Osteoblast (primary cell): ENCODE measurements at regions not wholly inside any gene's neighbourhood (a gene's known extent, or its start where the extent isn't known, plus 50 kb on each side); places are given as distances from the start of the nearest gene placed in this dataset.

Experiments used
- DNase-seq: peaks from one replicate; pipeline ENCODE4 v3.0.0; 2011; ENCODE audit warnings: low spot score, mixed read lengths; ENCODE audit not compliant: insufficient read length; ENCODE audit errors: missing footprints
- H2AFZ ChIP-seq: 2 replicates; pipeline ENCODE4 v1.6.0; 2011; ENCODE audit warnings: mild to moderate bottlenecking, low read length
- H3K27ac ChIP-seq: 2 replicates; pipeline ENCODE4 v1.5.1; 2011; ENCODE audit warnings: mild to moderate bottlenecking, low read depth, low read length, moderate library complexity
- H3K27me3 ChIP-seq: 2 replicates; pipeline ENCODE4 v1.6.0; 2012; ENCODE audit warnings: mild to moderate bottlenecking, control low read depth, inconsistent platforms, low read length, moderate library complexity; ENCODE audit not compliant: insufficient read depth
- H3K36me3 ChIP-seq: 2 replicates; pipeline ENCODE4 v1.5.1; 2011; ENCODE audit warnings: mild to moderate bottlenecking, low read length, control low read depth, moderate library complexity; ENCODE audit not compliant: insufficient read depth
- H3K4me1 ChIP-seq: 2 replicates; pipeline ENCODE4 v1.5.1; 2011; ENCODE audit warnings: mild to moderate bottlenecking, low read length, control low read depth, moderate library complexity; ENCODE audit not compliant: insufficient read depth
- H3K4me2 ChIP-seq: 2 replicates; pipeline ENCODE4 v1.6.0; 2011; ENCODE audit warnings: mild to moderate bottlenecking, low read length; ENCODE audit not compliant: insufficient read depth
- H3K4me3 ChIP-seq: fragments of 200-600 bp; sonication (generic); 3 replicates; pipeline ENCODE4 v1.5.1; 2012; ENCODE audit warnings: mild to moderate bottlenecking, low read length, inconsistent platforms; ENCODE audit not compliant: insufficient read depth
- H3K79me2 ChIP-seq: 2 replicates; pipeline ENCODE4 v1.6.0; 2012; ENCODE audit warnings: mild to moderate bottlenecking, low read length, control low read depth, inconsistent platforms; ENCODE audit not compliant: insufficient read depth
- H3K9me3 ChIP-seq: 2 replicates; pipeline ENCODE4 v1.5.1; 2011; ENCODE audit warnings: low read depth, low read length, control low read depth
- H4K20me1 ChIP-seq: 2 replicates; pipeline ENCODE4 v1.6.0; 2012; ENCODE audit warnings: mild to moderate bottlenecking, low read length, control low read depth; ENCODE audit not compliant: insufficient read depth
- CTCF ChIP-seq: IDR thresholded peaks from 2 replicates; pipeline ENCODE4 v1.5.1; 2011; ENCODE audit warnings: mild to moderate bottlenecking, low read depth, low read length, moderate library complexity; ENCODE audit errors: extremely low read depth

DNA sequence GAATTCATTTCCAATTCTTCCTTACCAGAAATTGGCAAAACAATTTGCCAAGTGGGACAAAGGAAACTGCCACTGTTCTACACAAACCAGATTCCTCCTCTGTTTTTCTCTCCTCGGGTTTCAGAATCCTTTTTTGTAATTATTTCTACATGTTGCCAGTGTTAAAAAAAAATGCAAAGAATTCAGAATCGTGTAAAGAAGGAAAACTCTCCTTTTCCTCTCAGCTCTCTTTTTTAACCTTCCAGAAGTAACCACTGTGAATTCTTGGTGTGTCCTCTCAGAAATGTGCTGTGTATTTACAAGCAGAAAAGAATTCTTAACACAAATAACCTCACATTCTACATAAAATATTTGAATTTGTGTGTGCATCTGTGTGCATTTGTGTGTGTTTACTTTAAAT lies 224.6 kb downstream of the DRD1 start:
- no peaks in the 10 kb centered on the region for H3K79me2 ChIP-seq
- no peaks in the 10 kb centered on the region for H3K9me3 ChIP-seq
- H3K27me3 ChIP-seq = peaks cover 7% of the 10 kb centered on the region
- H4K20me1 ChIP-seq = no peaks in the 10 kb centered on the region
- peak overlapping the region; percentile 36 for H2AFZ ChIP-seq
- peaks cover 26% of the 10 kb centered on the region for H3K4me1 ChIP-seq
- no peak for DNase-seq
- H3K4me3 ChIP-seq = no peak overlapping the region
- H3K27ac ChIP-seq = no peak overlapping the region
- H3K4me2 ChIP-seq = peak overlapping the region; percentile 30
- H3K36me3 ChIP-seq = no peaks in the 10 kb centered on the region
- TF ChIP-seq CTCF = no peak

- H4K20me1 ChIP-seq = no peaks in the 10 kb centered on the region
- H3K79me2 ChIP-seq = no peaks in the 10 kb centered on the region
- H2AFZ ChIP-seq = no peak overlapping the region
Observed at GRCh38 chr5:175216991-175217390, 227.0 kb downstream of the DRD1 start.

DNA sequence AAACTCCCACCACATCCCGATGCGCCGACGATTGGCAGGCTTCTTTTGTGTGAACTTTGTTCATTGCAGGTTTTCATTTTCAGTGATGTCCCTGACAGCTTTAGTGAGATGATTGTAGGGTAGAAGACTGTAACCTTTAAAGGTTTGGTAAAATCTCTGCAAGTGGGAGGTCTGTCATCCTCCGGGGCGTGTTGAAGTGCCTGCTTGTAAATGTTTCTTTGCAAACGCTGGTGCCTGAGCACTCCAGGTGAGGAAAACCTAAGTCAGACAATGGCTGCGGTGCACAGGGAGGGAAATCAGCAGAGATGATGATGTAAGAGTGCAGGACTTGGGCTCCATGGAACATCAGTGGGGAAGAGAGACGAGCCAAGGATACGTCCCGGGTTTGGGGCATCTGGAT lies 228.1 kb downstream of the DRD1 start:
- no peak overlapping the region for H3K4me2 ChIP-seq
- no peaks in the 10 kb centered on the region for H3K36me3 ChIP-seq
- H3K9me3 ChIP-seq = no peaks in the 10 kb centered on the region
- DNase-seq = no peak
- no peaks in the 10 kb centered on the region for H4K20me1 ChIP-seq
- H3K27me3 ChIP-seq = no peaks in the 10 kb centered on the region
- H3K4me1 ChIP-seq = peaks cover 34% of the 10 kb centered on the region
- H2AFZ ChIP-seq = no peak overlapping the region
- no peak overlapping the region for H3K4me3 ChIP-seq
- H3K79me2 ChIP-seq = no peaks in the 10 kb centered on the region
- no peak for TF ChIP-seq CTCF
- H3K27ac ChIP-seq = no peak overlapping the region

More at GRCh38 chr5:175216991-175217390, 227.0 kb downstream of the DRD1 start:
- no peak overlapping the region for H3K4me3 ChIP-seq
- no peak for DNase-seq
- no peaks in the 10 kb centered on the region for H3K36me3 ChIP-seq
- TF ChIP-seq CTCF = no peak
- no peaks in the 10 kb centered on the region for H3K27me3 ChIP-seq
- peaks cover 34% of the 10 kb centered on the region for H3K4me1 ChIP-seq
- H3K9me3 ChIP-seq = no peaks in the 10 kb centered on the region
- peak overlapping the region; percentile 55 for H3K4me2 ChIP-seq
- peak overlapping the region; percentile 84 for H3K27ac ChIP-seq

DNA sequence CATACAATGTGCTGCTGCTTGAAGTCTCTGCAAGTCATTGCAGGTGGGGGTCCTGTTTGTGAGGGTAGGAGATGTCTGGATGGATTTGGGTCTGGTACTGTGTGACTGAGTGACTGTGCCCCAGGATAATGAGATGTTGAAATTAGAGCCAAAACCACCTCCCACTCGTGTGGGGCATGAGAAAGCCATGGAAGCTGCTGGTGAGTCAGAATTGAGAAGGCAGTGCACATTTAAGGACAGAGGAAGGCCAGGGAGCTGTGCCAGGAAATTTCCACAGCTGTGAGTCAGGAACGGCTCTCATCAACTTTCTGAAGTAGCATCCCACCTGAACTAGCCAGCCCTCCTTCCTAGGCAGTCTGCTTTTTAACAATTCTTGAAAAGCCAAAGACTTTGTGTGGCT lies 229.8 kb downstream of the DRD1 start:
- peak; percentile 92 for DNase-seq
- H3K27ac ChIP-seq = peak overlapping the region; percentile 22
- TF ChIP-seq CTCF = no peak
- H3K4me3 ChIP-seq = no peak overlapping the region
- no peaks in the 10 kb centered on the region for H3K79me2 ChIP-seq
- H3K9me3 ChIP-seq = no peaks in the 10 kb centered on the region
- H2AFZ ChIP-seq = no peak overlapping the region
- H3K27me3 ChIP-seq = no peaks in the 10 kb centered on the region
- peak overlapping the region; percentile 53 for H3K4me2 ChIP-seq
- H3K4me1 ChIP-seq = peaks cover 31% of the 10 kb centered on the region
- H3K36me3 ChIP-seq = no peaks in the 10 kb centered on the region
- no peaks in the 10 kb centered on the region for H4K20me1 ChIP-seq
